PFSK-1 (cell line): ENCODE measurements at regions not wholly inside any gene's neighbourhood (a gene's known extent, or its start where the extent isn't known, plus 50 kb on each side); places are given as distances from the start of the nearest gene placed in this dataset.

Source experiments
- FOXP2 ChIP-seq: optimal IDR thresholded peaks from 2 replicates; pipeline ENCODE3; 2011; ENCODE audit warnings: borderline replicate concordance, control low read depth, inconsistent platforms; ENCODE audit not compliant: insufficient read depth; ENCODE audit errors: extremely low read length, extremely low read depth
- POLR2AphosphoS5 ChIP-seq: IDR thresholded peaks from 2 replicates; pipeline ENCODE4 v1.6.1; 2012; ENCODE audit warnings: low read depth, mild to moderate bottlenecking, control low read depth, low read length, moderate library complexity
- SIN3A ChIP-seq: IDR thresholded peaks from 2 replicates; pipeline ENCODE4 v1.6.1; 2012; ENCODE audit warnings: mild to moderate bottlenecking, low read length, moderate library complexity, borderline replicate concordance; ENCODE audit not compliant: insufficient read depth
- TAF1 ChIP-seq: IDR thresholded peaks from 2 replicates; pipeline ENCODE4 v1.6.1; 2012; ENCODE audit warnings: low read length, control low read depth, borderline replicate concordance; ENCODE audit not compliant: insufficient read depth
- TF ChIP-seq, protein P1 (sequence below), 2 experiments: IDR thresholded peaks; 2 replicates each; pipeline versions ENCODE4 v1.6.1 to v1.8.0; 2011 to 2012; ENCODE audit warnings: low read depth in 2 of 2, low read length in 2 of 2, control low read depth in 1 of 2, inconsistent platforms in 1 of 2, mild to moderate bottlenecking in 1 of 2, moderate library complexity in 1 of 2; ENCODE audit not compliant: insufficient read depth in 1 of 2

DNA sequence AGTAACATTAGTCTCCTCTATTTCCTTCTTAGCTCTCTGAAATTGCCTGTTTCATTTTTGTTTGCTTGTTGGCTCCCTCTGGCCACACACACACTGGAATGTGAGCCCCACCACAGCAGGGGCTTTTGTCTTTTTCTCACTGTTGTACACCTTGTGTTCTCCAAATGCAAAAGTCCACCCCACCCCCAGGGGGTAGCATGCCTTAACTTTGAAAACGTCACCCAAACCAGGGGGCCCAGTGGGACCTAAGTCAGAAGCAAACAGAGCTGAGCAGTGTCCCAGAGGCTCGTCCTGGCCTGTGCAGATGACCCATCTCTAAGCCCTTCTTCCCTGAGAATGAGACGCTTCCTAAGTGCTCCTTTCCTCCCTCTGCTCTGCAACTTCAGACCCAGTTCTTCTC lies 614.1 kb downstream of the UQCRFS1 start:
- no peak for TF ChIP-seq POLR2AphosphoS5
- TF ChIP-seq TAF1, result no peak
- no peak for TF ChIP-seq FOXP2
- TF ChIP-seq SIN3A, result no peak
- TF ChIP-seq, protein P1, sequence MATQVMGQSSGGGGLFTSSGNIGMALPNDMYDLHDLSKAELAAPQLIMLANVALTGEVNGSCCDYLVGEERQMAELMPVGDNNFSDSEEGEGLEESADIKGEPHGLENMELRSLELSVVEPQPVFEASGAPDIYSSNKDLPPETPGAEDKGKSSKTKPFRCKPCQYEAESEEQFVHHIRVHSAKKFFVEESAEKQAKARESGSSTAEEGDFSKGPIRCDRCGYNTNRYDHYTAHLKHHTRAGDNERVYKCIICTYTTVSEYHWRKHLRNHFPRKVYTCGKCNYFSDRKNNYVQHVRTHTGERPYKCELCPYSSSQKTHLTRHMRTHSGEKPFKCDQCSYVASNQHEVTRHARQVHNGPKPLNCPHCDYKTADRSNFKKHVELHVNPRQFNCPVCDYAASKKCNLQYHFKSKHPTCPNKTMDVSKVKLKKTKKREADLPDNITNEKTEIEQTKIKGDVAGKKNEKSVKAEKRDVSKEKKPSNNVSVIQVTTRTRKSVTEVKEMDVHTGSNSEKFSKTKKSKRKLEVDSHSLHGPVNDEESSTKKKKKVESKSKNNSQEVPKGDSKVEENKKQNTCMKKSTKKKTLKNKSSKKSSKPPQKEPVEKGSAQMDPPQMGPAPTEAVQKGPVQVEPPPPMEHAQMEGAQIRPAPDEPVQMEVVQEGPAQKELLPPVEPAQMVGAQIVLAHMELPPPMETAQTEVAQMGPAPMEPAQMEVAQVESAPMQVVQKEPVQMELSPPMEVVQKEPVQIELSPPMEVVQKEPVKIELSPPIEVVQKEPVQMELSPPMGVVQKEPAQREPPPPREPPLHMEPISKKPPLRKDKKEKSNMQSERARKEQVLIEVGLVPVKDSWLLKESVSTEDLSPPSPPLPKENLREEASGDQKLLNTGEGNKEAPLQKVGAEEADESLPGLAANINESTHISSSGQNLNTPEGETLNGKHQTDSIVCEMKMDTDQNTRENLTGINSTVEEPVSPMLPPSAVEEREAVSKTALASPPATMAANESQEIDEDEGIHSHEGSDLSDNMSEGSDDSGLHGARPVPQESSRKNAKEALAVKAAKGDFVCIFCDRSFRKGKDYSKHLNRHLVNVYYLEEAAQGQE (IDR thresholded peaks at IDR 0.05; ENCODE audit: insufficient read depth in 1 of 2, low read depth in 2 of 2, low read length in 2 of 2), result no peak

DNA sequence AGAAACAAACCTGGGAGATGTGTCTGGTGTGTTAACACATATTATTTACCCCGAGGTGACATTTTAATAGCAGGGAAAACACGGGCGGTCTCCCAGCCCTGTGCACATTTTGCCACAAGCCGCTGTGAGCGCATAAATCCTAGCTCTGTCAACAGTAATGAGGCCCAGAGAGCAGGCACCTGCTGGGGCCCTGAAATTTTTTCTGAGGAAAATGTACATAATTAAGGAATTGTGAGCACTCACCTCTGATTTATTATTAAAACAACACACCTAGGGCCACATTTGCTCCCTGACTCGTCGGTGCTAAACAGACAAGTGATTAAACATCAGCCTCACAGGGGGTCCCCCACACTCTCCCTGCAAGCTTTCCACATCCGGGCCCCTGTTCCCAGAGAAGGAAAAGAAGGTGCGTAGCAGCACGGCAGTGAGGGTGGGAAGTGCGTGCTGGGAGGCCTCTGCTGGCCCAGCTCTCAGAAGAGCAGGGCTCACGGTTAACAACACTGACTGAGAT lies 616.3 kb downstream of the UQCRFS1 start:
- TF ChIP-seq FOXP2, result no peak
- TF ChIP-seq TAF1, result no peak
- TF ChIP-seq POLR2AphosphoS5, result no peak
- no peak for TF ChIP-seq SIN3A

DNA sequence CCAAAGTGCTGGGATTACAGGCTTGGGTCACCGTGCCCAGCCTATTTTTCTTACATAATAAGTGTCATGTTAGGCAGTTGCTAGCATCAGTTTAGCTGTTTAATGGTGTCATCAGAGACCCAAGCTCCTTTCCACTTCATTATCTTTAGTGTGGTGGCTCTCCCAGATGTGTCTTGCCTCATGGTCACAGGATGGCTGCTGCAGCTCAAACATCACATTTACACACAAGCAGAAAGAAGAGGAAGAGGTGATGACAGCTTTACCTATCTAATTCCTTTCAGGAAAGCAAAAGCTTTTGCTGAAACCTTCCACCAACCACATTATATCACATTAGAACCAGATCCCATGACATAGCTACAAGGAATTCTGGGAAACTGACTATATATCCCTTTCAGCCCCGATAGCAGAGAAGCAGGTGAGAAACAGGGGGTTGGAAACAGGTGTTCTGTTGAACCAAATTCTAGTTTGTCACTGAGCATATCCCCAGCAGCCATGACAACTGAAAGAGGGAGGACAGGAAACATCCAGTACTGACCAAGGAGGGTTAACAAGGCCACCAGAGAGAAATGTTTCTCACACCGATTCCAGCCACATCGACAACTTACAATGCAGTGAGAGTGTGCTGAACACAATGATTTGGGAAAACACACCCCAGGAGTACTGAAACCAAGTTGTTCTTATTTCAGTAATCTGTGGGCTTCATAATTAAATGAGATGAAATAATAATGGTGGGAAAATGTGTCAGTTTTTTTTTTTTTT lies 617.0 kb downstream of the UQCRFS1 start:
- TF ChIP-seq, protein P1 (IDR thresholded peaks at IDR 0.05; ENCODE audit: insufficient read depth in 1 of 2, low read depth in 2 of 2, low read length in 2 of 2), result no peak
- TF ChIP-seq FOXP2 (no peak), SIN3A (no peak), POLR2AphosphoS5 (no peak), TAF1 (no peak)

DNA sequence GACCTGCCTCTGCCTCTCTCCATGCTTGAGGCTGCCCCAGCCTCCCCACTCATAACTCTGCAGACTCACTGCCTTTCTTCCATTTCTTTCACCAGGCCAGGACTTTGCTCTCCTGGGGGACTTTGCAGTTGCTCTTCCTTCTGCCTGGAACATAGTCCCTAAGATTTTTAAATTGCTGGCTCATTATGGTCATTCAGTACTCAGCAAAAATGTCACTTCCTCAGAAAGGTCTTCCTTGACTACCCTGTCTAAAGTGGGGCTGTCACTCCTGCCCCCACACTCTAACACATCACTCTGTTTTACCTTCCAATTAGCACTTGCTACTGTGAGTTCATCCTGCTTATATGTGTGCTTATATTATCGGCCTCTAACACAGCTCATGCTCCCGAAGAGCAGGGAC lies 618.2 kb downstream of the UQCRFS1 start:
- TF ChIP-seq POLR2AphosphoS5, result no peak
- TF ChIP-seq SIN3A, result no peak
- no peak for TF ChIP-seq TAF1
- TF ChIP-seq, protein P1 (IDR thresholded peaks at IDR 0.05; ENCODE audit: insufficient read depth in 1 of 2, low read depth in 2 of 2, low read length in 2 of 2), result no peak
- no peak for TF ChIP-seq FOXP2

DNA sequence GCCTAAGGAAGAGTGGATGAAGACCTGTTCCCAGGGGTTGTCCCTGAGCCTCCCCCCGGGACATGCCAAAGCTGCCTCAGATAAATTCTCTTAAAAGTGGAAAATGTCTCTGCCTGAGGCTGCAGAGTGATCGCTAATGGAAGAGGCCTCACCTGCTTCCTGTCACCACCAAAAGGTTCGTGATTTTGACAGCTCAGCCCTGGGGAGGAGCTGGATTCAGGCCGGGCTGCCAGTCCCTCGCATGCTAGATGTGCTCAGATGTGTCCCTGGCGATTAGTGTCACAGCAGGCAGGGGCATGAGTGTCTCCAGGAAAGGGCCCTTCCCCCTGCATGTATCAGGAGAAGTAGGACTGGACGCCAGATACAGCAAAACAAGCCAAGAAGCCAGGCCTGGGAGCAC lies 626.5 kb downstream of the UQCRFS1 start:
- TF ChIP-seq SIN3A, result no peak
- TF ChIP-seq TAF1, result no peak
- TF ChIP-seq, protein P1 (IDR thresholded peaks at IDR 0.05; ENCODE audit: insufficient read depth in 1 of 2, low read depth in 2 of 2, low read length in 2 of 2), result no peak
- no peak for TF ChIP-seq FOXP2
- no peak for TF ChIP-seq POLR2AphosphoS5
